AG04449 (cell line): ENCODE measurements at regions not wholly inside any gene's neighbourhood (a gene's known extent, or its start where the extent isn't known, plus 50 kb on each side); places are given as distances from the start of the nearest gene placed in this dataset.
"Not testable (repeated sequence)": the region's sequence is repeated elsewhere in the genome, so short reads cannot be mapped to it uniquely, and the experiment has no call there.

Source experiments
- CTCF ChIA-PET: fragments of 350-600 bp; formaldehyde crosslinking; extraction: SDS; loops from one replicate; lab custom pipeline; 2021; ENCODE audit warnings: antibody characterized with exemption; lab: Yijun Ruan, JAX
- POLR2A ChIA-PET: fragments of 400-600, 350-600 bp; formaldehyde crosslinking; extraction: SDS; loops from one replicate; lab custom pipeline; 2020; ENCODE audit warnings: antibody characterized with exemption, inconsistent platforms; lab: Yijun Ruan, JAX
- DNase-seq: peaks from one replicate; pipeline ENCODE4 v3.0.0-alpha.2; 2010; ENCODE audit warnings: low read depth, low spot score
- H3K4me3 ChIP-seq: 2 replicates; pipeline ENCODE4 v1.5.1; 2011; ENCODE audit warnings: low read depth, mild to moderate bottlenecking, control low read depth, low read length
- CTCF ChIP-seq: IDR thresholded peaks from one replicate; pipeline ENCODE4 v1.5.1; 2011; ENCODE audit warnings: mild to moderate bottlenecking, moderate library complexity, low read length, control low read depth, inconsistent platforms; ENCODE audit not compliant: insufficient read depth; ENCODE audit errors: missing control alignments

GRCh38 chr10:125235093-125236069, 75.0 kb upstream of the CTBP2 start:
- no peak for DNase-seq
- ChIA-PET POLR2A (no interaction called here), CTCF (interaction anchor here (0.6 to 1.4 kb wide), 5 partner anchors 14 to 448 kb away, joined by 3 to 5 read pairs (median 3); no protein-coding TSS in a partner anchor)
- TF ChIP-seq CTCF = no peak
- no peak overlapping the region for H3K4me3 ChIP-seq

- POLR2A ChIA-PET, DNase-seq, H3K4me3 ChIP-seq, CTCF ChIA-PET: not testable (repeated sequence)
These were observed 74.2 kb upstream of the CTBP2 start for GRCh38 chr10:125234576-125234975.

- H3K4me3 ChIP-seq = no peak overlapping the region
- POLR2A ChIA-PET = no interaction called here
- CTCF ChIA-PET = no interaction called here
- no peak for TF ChIP-seq CTCF
- DNase-seq = no peak
These were observed 73.4 kb upstream of the CTBP2 start for GRCh38 chr10:125233726-125234125.

- DNase-seq = no peak
- H3K4me3 ChIP-seq = no peak overlapping the region
- no peak for TF ChIP-seq CTCF
- ChIA-PET POLR2A (no interaction called here), CTCF (no interaction called here)
These were observed 72.5 kb upstream of the CTBP2 start for GRCh38 chr10:125232841-125233240.

GRCh38 chr10:125231813-125232475, 71.6 kb upstream of the CTBP2 start:
- CTCF ChIA-PET = interaction anchor here (1.1 kb wide), 2 partner anchors 11 to 14 kb away, joined by 3 to 5 read pairs; no protein-coding TSS in a partner anchor
- TF ChIP-seq CTCF = no peak
- POLR2A ChIA-PET = interaction anchor here (0.6 kb wide), 1 partner anchor 21 kb away, joined by 3 read pairs; no protein-coding TSS in a partner anchor
- no peak for DNase-seq
- H3K4me3 ChIP-seq = peak overlapping the region; percentile 43

- TF ChIP-seq CTCF = no peak
- peak overlapping the region; percentile 43 for H3K4me3 ChIP-seq
- peak; percentile 92 for DNase-seq
- POLR2A ChIA-PET = interaction anchor here (0.6 kb wide), 1 partner anchor 20 kb away, joined by 3 read pairs; no protein-coding TSS in a partner anchor
- CTCF ChIA-PET = interaction anchor here (0.8 to 1.1 kb wide), 3 partner anchors 11 to 112 kb away, joined by 3 to 5 read pairs (median 3); no protein-coding TSS in a partner anchor
These were observed 70.9 kb upstream of the CTBP2 start for GRCh38 chr10:125231116-125231812.
